ENCODE measurements at regions not wholly inside any gene's neighbourhood (a gene's known extent, or its start where the extent isn't known, plus 50 kb on each side); places are given as distances from the start of the nearest gene placed in this dataset.

GRCh38 chr11:91374794-91375193 is 849.8 kb upstream of the FAT3 start:
- TF ChIP-seq GABPA (IDR thresholded peaks at IDR 0.05; ENCODE audit: low read depth) (no peak), SPI1 (IDR thresholded peaks at IDR 0.05; ENCODE audit: borderline replicate concordance, low read depth) (no peak), CTCF (IDR thresholded peaks at IDR 0.05; ENCODE audit: insufficient read depth, low read length) (no peak), POLR2AphosphoS5 (IDR thresholded peaks at IDR 0.05; ENCODE audit: low read depth) (no peak)
- TF ChIP-seq, protein P1, sequence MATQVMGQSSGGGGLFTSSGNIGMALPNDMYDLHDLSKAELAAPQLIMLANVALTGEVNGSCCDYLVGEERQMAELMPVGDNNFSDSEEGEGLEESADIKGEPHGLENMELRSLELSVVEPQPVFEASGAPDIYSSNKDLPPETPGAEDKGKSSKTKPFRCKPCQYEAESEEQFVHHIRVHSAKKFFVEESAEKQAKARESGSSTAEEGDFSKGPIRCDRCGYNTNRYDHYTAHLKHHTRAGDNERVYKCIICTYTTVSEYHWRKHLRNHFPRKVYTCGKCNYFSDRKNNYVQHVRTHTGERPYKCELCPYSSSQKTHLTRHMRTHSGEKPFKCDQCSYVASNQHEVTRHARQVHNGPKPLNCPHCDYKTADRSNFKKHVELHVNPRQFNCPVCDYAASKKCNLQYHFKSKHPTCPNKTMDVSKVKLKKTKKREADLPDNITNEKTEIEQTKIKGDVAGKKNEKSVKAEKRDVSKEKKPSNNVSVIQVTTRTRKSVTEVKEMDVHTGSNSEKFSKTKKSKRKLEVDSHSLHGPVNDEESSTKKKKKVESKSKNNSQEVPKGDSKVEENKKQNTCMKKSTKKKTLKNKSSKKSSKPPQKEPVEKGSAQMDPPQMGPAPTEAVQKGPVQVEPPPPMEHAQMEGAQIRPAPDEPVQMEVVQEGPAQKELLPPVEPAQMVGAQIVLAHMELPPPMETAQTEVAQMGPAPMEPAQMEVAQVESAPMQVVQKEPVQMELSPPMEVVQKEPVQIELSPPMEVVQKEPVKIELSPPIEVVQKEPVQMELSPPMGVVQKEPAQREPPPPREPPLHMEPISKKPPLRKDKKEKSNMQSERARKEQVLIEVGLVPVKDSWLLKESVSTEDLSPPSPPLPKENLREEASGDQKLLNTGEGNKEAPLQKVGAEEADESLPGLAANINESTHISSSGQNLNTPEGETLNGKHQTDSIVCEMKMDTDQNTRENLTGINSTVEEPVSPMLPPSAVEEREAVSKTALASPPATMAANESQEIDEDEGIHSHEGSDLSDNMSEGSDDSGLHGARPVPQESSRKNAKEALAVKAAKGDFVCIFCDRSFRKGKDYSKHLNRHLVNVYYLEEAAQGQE (IDR thresholded peaks at IDR 0.05; ENCODE audit: insufficient replicate concordance, low read depth) = no peak
- Histone ChIP-seq H3K27ac (replicated peaks) (no peak overlapping the region), H3K4me3 (replicated peaks; ENCODE audit: insufficient read depth, low read length) (no peak overlapping the region), H3K27me3 (ENCODE audit: insufficient read depth, poor library complexity, severe bottlenecking) (no peaks in the 10 kb centered on the region)
- no peak for DNase-seq (ENCODE audit: low read depth in 1 of 2, low spot score in 1 of 2)

- DNase-seq (ENCODE audit: low read depth in 1 of 2, low spot score in 1 of 2) = no peak
- Histone ChIP-seq H3K27me3 (ENCODE audit: insufficient read depth, poor library complexity, severe bottlenecking) (no peaks in the 10 kb centered on the region), H3K4me3 (replicated peaks; ENCODE audit: insufficient read depth, low read length) (no peak overlapping the region), H3K27ac (replicated peaks) (no peak overlapping the region)
- no peak for TF ChIP-seq GABPA (IDR thresholded peaks at IDR 0.05; ENCODE audit: low read depth)
- no peak for TF ChIP-seq CTCF (IDR thresholded peaks at IDR 0.05; ENCODE audit: insufficient read depth, low read length)
- TF ChIP-seq, protein P1 (IDR thresholded peaks at IDR 0.05; ENCODE audit: insufficient replicate concordance, low read depth) = no peak
- no peak for TF ChIP-seq POLR2AphosphoS5 (IDR thresholded peaks at IDR 0.05; ENCODE audit: low read depth)
- no peak for TF ChIP-seq SPI1 (IDR thresholded peaks at IDR 0.05; ENCODE audit: borderline replicate concordance, low read depth)
These were observed 851.1 kb upstream of the FAT3 start for GRCh38 chr11:91373497-91373896.

DNA sequence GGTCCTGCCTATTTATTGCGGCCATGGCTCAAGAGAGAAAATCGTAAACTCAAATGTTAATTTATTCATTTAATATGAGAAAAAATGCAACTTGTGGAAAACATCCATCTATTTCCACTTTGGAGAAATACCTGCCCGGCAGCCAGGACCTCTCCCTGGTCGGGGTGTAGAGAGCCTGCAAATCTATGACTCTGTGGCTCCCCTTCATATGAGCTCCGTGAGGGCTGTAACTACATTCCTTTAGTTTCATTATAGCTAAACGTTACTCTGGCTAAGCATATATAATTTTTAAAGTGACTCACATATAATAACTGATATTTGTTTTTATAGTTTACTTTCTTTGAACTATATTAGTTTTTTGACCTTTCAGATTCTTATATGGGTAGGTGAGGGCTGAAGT is 857.8 kb upstream of the FAT3 start:
- Histone ChIP-seq H3K27me3 (ENCODE audit: insufficient read depth, poor library complexity, severe bottlenecking) (no peaks in the 10 kb centered on the region), H3K4me3 (replicated peaks; ENCODE audit: insufficient read depth, low read length) (no peak overlapping the region), H3K27ac (replicated peaks) (no peak overlapping the region)
- no peak for DNase-seq (ENCODE audit: low read depth in 1 of 2, low spot score in 1 of 2)
- no peak for TF ChIP-seq SPI1 (IDR thresholded peaks at IDR 0.05; ENCODE audit: borderline replicate concordance, low read depth)
- no peak for TF ChIP-seq GABPA (IDR thresholded peaks at IDR 0.05; ENCODE audit: low read depth)
- TF ChIP-seq CTCF (IDR thresholded peaks at IDR 0.05; ENCODE audit: insufficient read depth, low read length) = no peak
- TF ChIP-seq, protein P1 (IDR thresholded peaks at IDR 0.05; ENCODE audit: insufficient replicate concordance, low read depth) = no peak
